Testis (tissue), 2 donors: ENCODE measurements at regions not wholly inside any gene's neighbourhood (a gene's known extent, or its start where the extent isn't known, plus 50 kb on each side); places are given as distances from the start of the nearest gene placed in this dataset.

Experiments used
- DNase-seq: peaks from one replicate; pipeline ENCODE4 v3.0.0-alpha.2; 2019
- H3K27ac ChIP-seq, 2 donors: fragments of 200-600 bp; sonication (generic); one replicate each; pipeline ENCODE4 v1.5.1; 2019
- H3K27me3 ChIP-seq: fragments of 200-600 bp; sonication (generic); one replicate; pipeline ENCODE4 v1.5.1; 2019
- H3K36me3 ChIP-seq: fragments of 200-600 bp; sonication (generic); one replicate; pipeline ENCODE4 v1.5.1; 2017; ENCODE audit warnings: low read depth; ENCODE audit errors: missing control alignments
- H3K4me1 ChIP-seq: fragments of 200-600 bp; sonication (generic); one replicate; pipeline ENCODE4 v1.5.1; 2019
- H3K4me3 ChIP-seq, 2 donors: fragments of 200-600 bp; sonication (generic); one replicate each; pipeline ENCODE4 v1.5.1; 2017 to 2019
- H3K9me3 ChIP-seq: fragments of 200-600 bp; sonication (generic); one replicate; pipeline ENCODE4 v1.5.1; 2017
- POLR2A ChIP-seq: fragments of 450-650 bp; IDR thresholded peaks from one replicate; pipeline ENCODE4 v1.6.1; 2017; ENCODE audit warnings: antibody characterized with exemption, mild to moderate bottlenecking, moderate library complexity
- WGBS, 2 donors: methylation state at CpG; one replicate each; pipeline ENCODE4 v1.1.5; 2018; 5-methylcytosine and 5-hydroxymethylcytosine counted together
- intact Hi-C: fragments of 100-400 bp; cut with DNase I; formaldehyde crosslinking; loops from one replicate; pipeline ENCODE4 v1.15.1; 2023; ENCODE audit warnings: low total_unique reads
- TF ChIP-seq, protein P1 (sequence below), 3 experiments: fragments of 450-650 bp in 2 of 3; fragments of 200-600 bp in 1 of 3; sonication (generic) in 1 of 3; IDR thresholded peaks; one replicate each; pipeline ENCODE4 v1.5.1; 2016 to 2019; ENCODE audit warnings: antibody characterized with exemption in 3 of 3, mild to moderate bottlenecking in 2 of 3, moderate library complexity in 1 of 3

DNA sequence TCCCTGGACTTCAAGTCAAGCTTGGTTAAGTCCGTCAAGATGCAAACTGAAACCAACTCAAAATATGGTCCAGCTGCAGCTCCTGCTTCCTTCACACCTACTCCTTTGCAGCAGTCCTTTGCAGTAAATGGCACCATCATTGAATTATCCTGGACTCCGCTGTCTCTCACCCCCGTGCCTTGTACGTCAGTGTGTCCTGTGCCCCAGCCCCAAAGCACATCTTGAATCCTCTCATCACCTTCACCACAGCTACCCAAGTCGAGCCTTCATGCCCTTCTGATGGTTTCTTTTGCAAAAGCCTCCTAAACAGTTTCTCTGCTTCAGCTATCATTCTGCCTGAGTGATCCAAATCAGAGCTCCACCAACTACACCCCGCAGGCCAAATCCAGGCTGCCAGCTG, 88.4 kb upstream of the LEP start:
- intact Hi-C loops, result no loop called here
- DNase-seq, result no peak
- Histone ChIP-seq H3K9me3 (no peaks in the 10 kb centered on the region), H3K4me1 (no peaks in the 10 kb centered on the region), H3K27ac (no peak overlapping the region), H3K36me3 (no peaks in the 10 kb centered on the region), H3K4me3 (no peak overlapping the region), H3K27me3 (no peaks in the 10 kb centered on the region)
- TF ChIP-seq, protein P1, sequence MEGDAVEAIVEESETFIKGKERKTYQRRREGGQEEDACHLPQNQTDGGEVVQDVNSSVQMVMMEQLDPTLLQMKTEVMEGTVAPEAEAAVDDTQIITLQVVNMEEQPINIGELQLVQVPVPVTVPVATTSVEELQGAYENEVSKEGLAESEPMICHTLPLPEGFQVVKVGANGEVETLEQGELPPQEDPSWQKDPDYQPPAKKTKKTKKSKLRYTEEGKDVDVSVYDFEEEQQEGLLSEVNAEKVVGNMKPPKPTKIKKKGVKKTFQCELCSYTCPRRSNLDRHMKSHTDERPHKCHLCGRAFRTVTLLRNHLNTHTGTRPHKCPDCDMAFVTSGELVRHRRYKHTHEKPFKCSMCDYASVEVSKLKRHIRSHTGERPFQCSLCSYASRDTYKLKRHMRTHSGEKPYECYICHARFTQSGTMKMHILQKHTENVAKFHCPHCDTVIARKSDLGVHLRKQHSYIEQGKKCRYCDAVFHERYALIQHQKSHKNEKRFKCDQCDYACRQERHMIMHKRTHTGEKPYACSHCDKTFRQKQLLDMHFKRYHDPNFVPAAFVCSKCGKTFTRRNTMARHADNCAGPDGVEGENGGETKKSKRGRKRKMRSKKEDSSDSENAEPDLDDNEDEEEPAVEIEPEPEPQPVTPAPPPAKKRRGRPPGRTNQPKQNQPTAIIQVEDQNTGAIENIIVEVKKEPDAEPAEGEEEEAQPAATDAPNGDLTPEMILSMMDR (IDR thresholded peaks at IDR 0.05), result no peak
- TF ChIP-seq POLR2A, result no peak
- WGBS, 2 donors, result 86 to 90% methylated on average over 6 of the region's 6 CpGs

DNA sequence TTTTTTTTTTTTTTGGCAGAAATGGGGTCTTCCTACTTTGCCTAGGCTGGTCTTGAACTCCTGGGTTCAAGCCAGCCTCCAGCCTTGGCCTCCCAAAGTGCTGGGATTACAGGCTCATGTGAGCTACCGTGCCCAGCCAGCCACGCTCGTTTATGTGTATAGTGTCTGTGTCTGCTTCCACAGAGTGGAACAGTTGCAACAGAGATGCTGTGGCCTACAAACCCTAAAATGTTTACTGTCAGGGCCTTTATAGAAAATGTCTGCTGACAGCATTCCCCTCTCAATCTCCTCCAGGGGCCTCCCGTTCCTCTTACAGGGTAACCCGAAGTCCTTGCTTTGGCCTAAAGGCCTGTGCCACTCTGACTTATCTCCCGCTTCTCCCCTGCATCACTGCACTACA, 87.6 kb upstream of the LEP start:
- TF ChIP-seq POLR2A, result no peak
- TF ChIP-seq, protein P1 (IDR thresholded peaks at IDR 0.05), result no peak
- 78 to 94% methylated on average over 6 of the region's 6 CpGs for WGBS, 2 donors
- intact Hi-C loops, result no loop called here
- Histone ChIP-seq H3K27me3 (no peaks in the 10 kb centered on the region), H3K4me3 (no peak overlapping the region), H3K9me3 (no peaks in the 10 kb centered on the region), H3K27ac (no peak overlapping the region), H3K36me3 (no peaks in the 10 kb centered on the region), H3K4me1 (no peaks in the 10 kb centered on the region)
- DNase-seq, result no peak

DNA sequence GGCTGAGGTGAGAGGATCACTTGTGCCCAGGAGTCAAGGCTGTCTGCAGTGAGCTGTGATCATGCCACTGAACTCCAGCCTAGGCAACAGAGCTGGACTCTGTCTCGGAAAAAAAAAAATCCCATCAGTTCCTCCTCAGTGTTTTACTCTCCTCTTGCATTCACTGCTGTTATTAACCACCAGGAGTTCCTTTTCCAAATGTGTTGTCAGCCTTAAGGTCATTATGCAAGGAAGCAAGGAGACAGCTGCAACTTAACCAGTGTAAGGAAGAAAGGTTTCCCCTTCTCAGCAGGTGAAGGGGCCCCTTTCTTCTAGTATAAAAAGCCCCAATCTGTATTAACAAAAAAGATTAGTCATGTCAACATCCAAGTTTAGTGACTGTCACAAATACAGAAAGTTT, 86.6 kb upstream of the LEP start:
- WGBS, 2 donors, result 63 to 88% methylated on average over 1 of the region's 1 CpG
- DNase-seq, result no peak
- Histone ChIP-seq H3K4me1 (no peaks in the 10 kb centered on the region), H3K4me3 (no peak overlapping the region), H3K27me3 (no peaks in the 10 kb centered on the region), H3K27ac (no peak overlapping the region), H3K9me3 (no peaks in the 10 kb centered on the region), H3K36me3 (no peaks in the 10 kb centered on the region)
- TF ChIP-seq, protein P1 (IDR thresholded peaks at IDR 0.05), result no peak
- TF ChIP-seq POLR2A, result no peak
- intact Hi-C loops, result no loop called here

DNA sequence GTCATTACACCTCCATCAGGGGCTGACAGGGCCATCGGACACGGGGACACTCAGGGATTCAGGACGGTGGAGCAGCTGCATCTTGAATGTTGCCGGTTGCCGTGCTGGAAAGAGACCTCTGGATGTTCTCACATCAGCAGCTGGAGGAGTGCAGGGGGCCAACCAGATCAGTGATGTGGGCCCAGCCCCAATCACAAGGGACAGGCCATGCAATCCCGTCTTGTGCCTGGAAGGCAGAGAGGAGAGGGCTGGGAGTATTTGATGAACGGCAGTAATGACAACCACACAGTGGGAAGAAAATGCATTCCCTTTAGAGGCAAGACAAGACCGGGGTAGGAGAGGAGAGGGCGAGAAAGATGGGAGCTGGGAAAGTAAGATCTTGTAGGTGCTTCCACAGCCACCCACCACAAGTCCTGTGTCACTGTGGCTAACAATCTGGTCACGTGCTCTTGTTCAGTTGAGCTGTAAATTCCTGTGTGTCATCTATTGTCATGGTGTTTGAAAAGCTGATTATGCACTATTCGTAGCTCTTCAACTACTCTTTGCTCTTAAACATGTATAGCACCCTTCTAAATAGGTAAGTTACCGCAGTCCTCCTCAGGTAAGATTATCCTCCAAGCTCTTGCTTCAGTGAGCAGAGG, 85.9 kb upstream of the LEP start:
- TF ChIP-seq, protein P1 (IDR thresholded peaks at IDR 0.05), result no peak
- no peak for TF ChIP-seq POLR2A
- Histone ChIP-seq H3K36me3 (no peaks in the 10 kb centered on the region), H3K27ac (no peak overlapping the region), H3K9me3 (no peaks in the 10 kb centered on the region), H3K4me1 (no peaks in the 10 kb centered on the region), H3K27me3 (no peaks in the 10 kb centered on the region), H3K4me3 (no peak overlapping the region)
- intact Hi-C loops, result no loop called here
- no peak for DNase-seq
- 64 to 79% methylated on average over 12 of the region's 12 CpGs for WGBS, 2 donors

DNA sequence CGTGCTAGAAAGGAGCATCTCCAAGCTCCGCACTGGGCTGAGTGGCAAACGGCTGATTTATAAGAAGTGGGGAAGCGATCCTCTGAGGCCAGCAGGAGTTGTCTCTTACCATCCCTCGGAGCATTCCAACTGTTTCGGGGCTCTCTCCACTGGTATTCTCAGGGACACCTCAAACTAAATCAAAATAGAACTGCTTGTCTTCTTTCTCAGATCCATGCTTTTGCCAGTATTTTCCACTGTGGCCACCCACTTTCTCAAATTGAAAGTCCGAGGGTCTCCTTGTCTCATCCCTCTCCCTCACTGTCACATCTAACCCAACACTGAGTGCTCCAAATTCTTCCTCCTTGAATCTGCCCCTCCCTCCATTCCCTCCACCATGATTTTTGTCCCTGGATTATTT, 83.2 kb upstream of the LEP start:
- TF ChIP-seq, protein P1 (IDR thresholded peaks at IDR 0.05), result no peak
- no peak for TF ChIP-seq POLR2A
- Histone ChIP-seq H3K27ac (no peak overlapping the region), H3K36me3 (no peaks in the 10 kb centered on the region), H3K4me3 (no peak overlapping the region), H3K27me3 (no peaks in the 10 kb centered on the region), H3K9me3 (no peaks in the 10 kb centered on the region), H3K4me1 (no peaks in the 10 kb centered on the region)
- intact Hi-C loops, result no loop called here
- no peak for DNase-seq
- 69 to 76% methylated on average over 7 of the region's 7 CpGs for WGBS, 2 donors
